A549 (cell line): ENCODE measurements at regions not wholly inside any gene's neighbourhood (a gene's known extent, or its start where the extent isn't known, plus 50 kb on each side); places are given as distances from the start of the nearest gene placed in this dataset.
"Not testable (repeated sequence)": the region's sequence is repeated elsewhere in the genome, so short reads cannot be mapped to it uniquely, and the experiment has no call there.

Experiments
- NR3C1 ChIP-seq: fragments of >200 bp; sonication (Bioruptor Twin); formaldehyde crosslinking; IDR thresholded peaks from 3 replicates; pipeline ENCODE4 v1.6.1; 2017
- TF ChIP-seq, protein P1 (sequence below): fragments of >200 bp; sonication (Bioruptor Twin); formaldehyde crosslinking; IDR thresholded peaks from 3 replicates; pipeline ENCODE4 v1.5.1; 2016

DNA sequence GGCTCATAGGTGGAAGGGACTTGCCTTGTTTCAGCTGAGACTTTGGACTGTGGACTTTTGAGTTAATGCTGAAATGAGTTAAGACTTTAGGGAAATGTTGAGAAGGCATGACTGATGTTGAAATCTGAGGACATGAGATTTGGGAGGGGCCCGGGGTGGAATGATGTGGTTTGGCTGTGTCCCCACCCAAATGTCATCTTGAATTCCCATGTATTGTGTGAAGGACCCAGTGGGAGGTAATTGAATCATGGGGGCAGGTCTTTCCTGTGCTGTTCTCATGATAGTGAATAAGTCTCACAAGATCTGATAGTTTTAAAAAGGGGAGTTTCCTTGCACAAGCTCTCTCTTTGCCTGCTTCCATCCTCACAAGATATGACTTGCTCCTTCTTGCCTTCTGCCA lies 231.7 kb downstream of the TAF11L14 start:
- not testable (repeated sequence) for TF ChIP-seq NR3C1
- TF ChIP-seq, protein P1, sequence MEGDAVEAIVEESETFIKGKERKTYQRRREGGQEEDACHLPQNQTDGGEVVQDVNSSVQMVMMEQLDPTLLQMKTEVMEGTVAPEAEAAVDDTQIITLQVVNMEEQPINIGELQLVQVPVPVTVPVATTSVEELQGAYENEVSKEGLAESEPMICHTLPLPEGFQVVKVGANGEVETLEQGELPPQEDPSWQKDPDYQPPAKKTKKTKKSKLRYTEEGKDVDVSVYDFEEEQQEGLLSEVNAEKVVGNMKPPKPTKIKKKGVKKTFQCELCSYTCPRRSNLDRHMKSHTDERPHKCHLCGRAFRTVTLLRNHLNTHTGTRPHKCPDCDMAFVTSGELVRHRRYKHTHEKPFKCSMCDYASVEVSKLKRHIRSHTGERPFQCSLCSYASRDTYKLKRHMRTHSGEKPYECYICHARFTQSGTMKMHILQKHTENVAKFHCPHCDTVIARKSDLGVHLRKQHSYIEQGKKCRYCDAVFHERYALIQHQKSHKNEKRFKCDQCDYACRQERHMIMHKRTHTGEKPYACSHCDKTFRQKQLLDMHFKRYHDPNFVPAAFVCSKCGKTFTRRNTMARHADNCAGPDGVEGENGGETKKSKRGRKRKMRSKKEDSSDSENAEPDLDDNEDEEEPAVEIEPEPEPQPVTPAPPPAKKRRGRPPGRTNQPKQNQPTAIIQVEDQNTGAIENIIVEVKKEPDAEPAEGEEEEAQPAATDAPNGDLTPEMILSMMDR: not testable (repeated sequence)
